Epithelial cell of prostate (primary cell): ENCODE measurements at regions not wholly inside any gene's neighbourhood (a gene's known extent, or its start where the extent isn't known, plus 50 kb on each side); places are given as distances from the start of the nearest gene placed in this dataset.
A peak's percentile ranks its signal among the peaks of the same experiment; 100 is the strongest.
"Not testable (repeated sequence)": the region's sequence is repeated elsewhere in the genome, so short reads cannot be mapped to it uniquely, and the experiment has no call there.

Experiments
- DNase-seq: peaks from one replicate; pipeline ENCODE4 v3.0.0-alpha.2; 2011; ENCODE audit warnings: low read depth, low spot score
- H3K27ac ChIP-seq: fragments of 450-650 bp; 2 replicates; pipeline ENCODE4 v1.5.1; 2017; ENCODE audit warnings: mild to moderate bottlenecking

DNA sequence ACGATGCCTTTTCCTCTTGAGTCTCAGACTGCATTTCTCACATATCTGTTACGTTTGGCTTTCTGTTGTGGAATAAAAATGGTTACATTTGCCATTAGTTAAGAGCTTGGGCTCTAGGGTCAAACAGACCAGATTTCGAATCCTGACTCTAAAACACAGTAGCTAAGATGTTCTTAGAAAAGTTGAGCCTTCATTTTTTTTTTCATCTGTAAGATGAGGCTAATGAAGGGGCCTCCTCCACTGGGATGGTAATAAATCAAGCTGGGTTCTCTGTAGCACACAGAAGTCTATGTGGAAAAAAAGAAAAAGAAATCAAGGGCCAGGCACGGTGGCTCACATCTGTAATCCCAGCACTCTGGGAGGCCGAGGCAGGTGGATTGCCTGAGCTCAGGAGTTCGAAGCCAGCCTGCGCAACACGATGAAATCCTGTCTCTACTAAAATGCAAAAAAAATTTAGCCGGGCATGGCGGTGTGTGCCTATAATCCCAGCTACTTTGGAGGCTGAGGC lies 49.9 kb upstream of the CAPRIN1 start:
- H3K27ac ChIP-seq: no peak overlapping the region
- no peak for DNase-seq

GRCh38 chr11:33999393-33999792 lies 52.1 kb upstream of the CAPRIN1 start:
- no peak overlapping the region for H3K27ac ChIP-seq
- no peak for DNase-seq

- no peak overlapping the region for H3K27ac ChIP-seq
- no peak for DNase-seq
These were observed 53.8 kb upstream of the CAPRIN1 start for GRCh38 chr11:33997584-33998251.

GRCh38 chr11:33996498-33997454 lies 54.8 kb upstream of the CAPRIN1 start:
- H3K27ac ChIP-seq: no peak overlapping the region
- DNase-seq: peak; percentile 29

DNA sequence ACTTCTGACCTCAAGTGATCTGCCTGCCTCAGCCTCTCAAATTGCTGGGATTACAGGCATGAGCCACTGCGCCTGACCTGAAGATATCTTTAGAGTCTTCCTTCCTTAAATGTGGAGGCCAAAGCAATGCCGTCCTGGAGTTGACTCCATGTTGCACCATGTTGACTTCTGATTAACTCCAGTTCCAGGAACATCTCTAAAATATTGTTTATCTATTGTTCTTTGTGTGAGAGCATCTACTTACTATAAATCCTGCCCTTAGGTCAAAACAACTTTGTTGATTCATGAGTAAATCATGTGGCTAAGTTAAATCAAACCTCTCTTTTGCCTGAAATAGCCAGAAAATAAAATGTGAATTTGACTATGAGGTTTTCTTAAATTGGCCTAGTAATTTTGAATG lies 56.6 kb upstream of the CAPRIN1 start:
- DNase-seq: no peak
- H3K27ac ChIP-seq: no peak overlapping the region

- not testable (repeated sequence) for H3K27ac ChIP-seq
These were observed 60.4 kb upstream of the CAPRIN1 start for GRCh38 chr11:33991136-33991535.

GRCh38 chr11:33990131-33990530 lies 61.4 kb upstream of the CAPRIN1 start:
- DNase-seq, H3K27ac ChIP-seq: not testable (repeated sequence)

More at GRCh38 chr11:33991136-33991535, 60.4 kb upstream of the CAPRIN1 start:
- DNase-seq: not testable (repeated sequence)

- H3K27ac ChIP-seq: no peak overlapping the region
- no peak for DNase-seq
These were observed 62.1 kb upstream of the CAPRIN1 start for GRCh38 chr11:33989461-33989860.

- H3K27ac ChIP-seq: no peak overlapping the region
- DNase-seq: peak; percentile 43
These were observed 62.8 kb upstream of the CAPRIN1 start for GRCh38 chr11:33988586-33989370.

- no peak overlapping the region for H3K27ac ChIP-seq
- DNase-seq: peak; percentile 36
These were observed 63.5 kb upstream of the CAPRIN1 start for GRCh38 chr11:33987975-33988580.

- DNase-seq: no peak
These were observed 64.0 kb upstream of the CAPRIN1 start for GRCh38 chr11:33987545-33987944.

GRCh38 chr11:33986597-33987501 lies 64.7 kb upstream of the CAPRIN1 start:
- not testable (repeated sequence) for DNase-seq, H3K27ac ChIP-seq

More at GRCh38 chr11:33987545-33987944, 64.0 kb upstream of the CAPRIN1 start:
- H3K27ac ChIP-seq: no peak overlapping the region

DNA sequence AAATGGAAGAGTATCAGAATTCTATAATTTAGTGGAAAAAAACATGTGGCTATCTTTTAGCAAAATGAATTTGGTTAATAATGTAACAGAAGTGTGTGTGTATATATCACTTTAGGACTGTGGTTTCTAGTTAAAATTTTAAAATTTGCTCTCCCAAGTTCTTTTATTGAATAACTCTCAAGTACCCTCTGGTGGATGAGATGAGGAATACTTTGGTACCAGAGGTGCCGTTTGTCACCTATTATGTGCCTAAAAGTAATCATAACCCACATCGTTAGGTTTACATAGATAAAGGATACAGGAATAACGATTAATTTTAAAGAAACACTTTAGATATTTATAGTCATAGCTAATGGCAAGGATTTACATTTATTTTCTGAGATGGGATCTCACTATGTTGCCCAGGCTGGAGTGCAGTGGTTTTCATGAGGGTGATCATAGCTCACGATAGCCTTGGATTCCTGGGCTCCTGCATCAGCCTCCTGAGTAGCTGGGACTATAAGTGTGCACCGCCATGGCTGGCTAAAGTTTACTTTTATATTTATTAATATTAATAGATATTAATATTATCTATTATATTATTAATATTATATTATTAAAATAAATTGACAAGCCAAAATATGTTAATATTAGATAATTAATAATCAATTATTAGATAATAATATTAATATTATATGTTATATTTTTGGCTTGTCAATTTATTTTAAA lies 66.7 kb upstream of the CAPRIN1 start:
- H3K27ac ChIP-seq: no peak overlapping the region
- no peak for DNase-seq

DNA sequence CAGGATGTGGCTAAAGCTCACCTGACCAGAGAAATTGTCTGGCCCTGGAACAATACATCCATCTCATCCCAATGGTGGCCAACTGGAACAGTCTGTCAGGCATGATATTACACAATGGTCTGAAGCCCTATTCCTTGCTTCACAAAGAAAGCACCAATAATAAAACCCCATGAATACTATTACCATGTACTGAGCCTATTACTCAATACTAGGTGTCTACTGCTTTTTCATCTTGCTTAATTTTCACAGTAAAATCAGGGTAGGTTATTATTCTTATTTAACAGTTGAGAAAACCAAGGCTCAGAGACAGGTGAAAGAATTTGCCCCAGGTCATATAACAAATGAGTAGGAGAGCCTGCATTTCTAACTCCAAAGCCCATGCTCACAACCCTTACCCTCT lies 68.9 kb upstream of the CAPRIN1 start:
- DNase-seq: no peak
- H3K27ac ChIP-seq: no peak overlapping the region

- H3K27ac ChIP-seq: no peak overlapping the region
- no peak for DNase-seq
These were observed 70.6 kb upstream of the CAPRIN1 start for GRCh38 chr11:33980897-33981296.

DNA sequence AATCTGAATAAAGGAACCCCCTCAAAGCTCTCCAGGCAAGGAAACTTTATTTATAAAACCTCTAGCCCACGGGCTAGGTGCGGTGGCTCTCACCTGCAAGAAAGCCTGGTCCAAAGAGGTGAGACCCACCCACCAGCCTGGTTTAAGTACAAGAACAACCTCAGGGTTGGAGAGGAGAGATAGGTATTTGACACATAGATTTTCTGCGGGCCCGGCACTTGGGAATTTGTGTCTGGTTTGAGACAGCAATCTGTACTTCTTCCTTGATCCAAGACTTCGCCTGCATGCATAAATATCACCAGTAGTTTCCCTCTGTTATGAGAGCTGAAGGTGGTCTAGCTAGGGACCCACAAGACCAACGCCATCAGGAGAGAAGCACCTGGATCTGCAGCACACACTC lies 73.2 kb upstream of the CAPRIN1 start:
- H3K27ac ChIP-seq: no peak overlapping the region
- DNase-seq: no peak

DNA sequence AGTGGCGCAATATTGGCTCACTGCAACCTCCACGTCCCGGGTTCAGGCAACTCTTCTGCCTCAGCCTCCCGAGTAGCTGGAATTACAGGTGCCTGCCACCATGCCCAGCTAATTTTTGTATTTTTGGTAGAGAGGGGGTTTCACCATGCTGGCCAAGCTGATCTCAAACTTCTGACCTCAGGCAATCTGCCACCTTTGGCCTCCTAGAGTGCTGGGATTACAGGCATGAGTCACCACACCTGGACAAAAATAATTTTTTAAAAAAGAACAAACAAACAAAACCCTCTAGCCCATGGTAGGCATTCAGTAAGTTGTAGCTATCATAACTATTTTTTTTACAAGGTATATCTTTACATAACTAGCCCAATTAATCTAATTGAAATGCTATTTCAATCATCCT lies 73.9 kb upstream of the CAPRIN1 start:
- H3K27ac ChIP-seq: no peak overlapping the region
- DNase-seq: no peak

DNA sequence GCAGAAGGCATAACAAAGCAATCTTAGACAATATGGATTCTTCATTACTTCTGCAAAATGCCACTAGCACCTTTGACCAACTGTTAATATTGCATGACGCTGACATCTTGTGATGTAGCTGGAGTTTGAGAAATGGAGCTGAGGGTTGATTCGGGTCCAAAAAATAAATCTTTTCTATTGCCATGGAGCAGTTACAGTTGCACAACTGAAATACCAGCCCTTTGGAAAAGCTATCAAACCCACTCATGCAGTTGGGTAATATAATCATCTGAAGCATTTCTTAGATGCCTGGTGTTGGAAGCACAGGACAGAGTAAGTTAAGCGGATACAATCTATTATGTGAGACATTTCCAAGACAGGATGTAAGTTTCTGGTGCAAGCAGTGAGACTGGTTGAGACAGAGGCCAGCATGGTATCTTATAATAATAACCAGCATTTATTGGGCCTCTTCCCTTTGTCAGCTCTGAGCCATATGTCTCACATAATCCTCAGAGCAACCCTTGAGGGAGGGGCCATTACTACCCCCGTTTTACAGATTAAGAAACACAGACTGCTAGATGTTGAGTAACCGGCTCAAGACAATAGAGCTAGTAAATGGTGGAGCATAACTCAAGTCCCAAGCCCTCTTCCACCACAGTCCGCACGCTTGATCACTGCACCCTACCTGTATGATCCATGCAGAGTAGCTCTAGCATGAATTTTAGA lies 74.9 kb upstream of the CAPRIN1 start:
- H3K27ac ChIP-seq: no peak overlapping the region
- DNase-seq: no peak
